ENCODE measurements at regions not wholly inside any gene's neighbourhood (a gene's known extent, or its start where the extent isn't known, plus 50 kb on each side); places are given as distances from the start of the nearest gene placed in this dataset.

GRCh38 chr2:102078773-102079172 lies 63.8 kb upstream of the IL1R1 start:
- DNase-seq = no peak

- DNase-seq = no peak
These were observed 61.9 kb upstream of the IL1R1 start for GRCh38 chr2:102080451-102081242.

GRCh38 chr2:102081243-102081522 lies 61.4 kb upstream of the IL1R1 start:
- DNase-seq = no peak

- no peak for DNase-seq
These were observed 60.9 kb upstream of the IL1R1 start for GRCh38 chr2:102081606-102082005.

GRCh38 chr2:102082571-102083392 lies 59.8 kb upstream of the IL1R1 start:
- DNase-seq = peak; percentile 48

GRCh38 chr2:102083393-102083703 lies 59.2 kb upstream of the IL1R1 start:
- DNase-seq = no peak

- DNase-seq = no peak
These were observed 57.9 kb upstream of the IL1R1 start for GRCh38 chr2:102084651-102085050.

- no peak for DNase-seq
These were observed 57.3 kb upstream of the IL1R1 start for GRCh38 chr2:102085238-102085637.

GRCh38 chr2:102086150-102086872 lies 56.2 kb upstream of the IL1R1 start:
- no peak for DNase-seq

- DNase-seq = no peak
These were observed 51.4 kb upstream of the IL1R1 start for GRCh38 chr2:102091121-102091520.

- no peak for DNase-seq
These were observed 50.6 kb upstream of the IL1R1 start for GRCh38 chr2:102091908-102092307.

- no peak for DNase-seq
These were observed 50.0 kb upstream of the IL1R1 start for GRCh38 chr2:102092535-102092934.

Measured in CD4-positive, alpha-beta T cell treated with Interleukin-6 for 4 hours (primary cell).